ENCODE measurements at regions not wholly inside any gene's neighbourhood (a gene's known extent, or its start where the extent isn't known, plus 50 kb on each side); places are given as distances from the start of the nearest gene placed in this dataset.

DNA sequence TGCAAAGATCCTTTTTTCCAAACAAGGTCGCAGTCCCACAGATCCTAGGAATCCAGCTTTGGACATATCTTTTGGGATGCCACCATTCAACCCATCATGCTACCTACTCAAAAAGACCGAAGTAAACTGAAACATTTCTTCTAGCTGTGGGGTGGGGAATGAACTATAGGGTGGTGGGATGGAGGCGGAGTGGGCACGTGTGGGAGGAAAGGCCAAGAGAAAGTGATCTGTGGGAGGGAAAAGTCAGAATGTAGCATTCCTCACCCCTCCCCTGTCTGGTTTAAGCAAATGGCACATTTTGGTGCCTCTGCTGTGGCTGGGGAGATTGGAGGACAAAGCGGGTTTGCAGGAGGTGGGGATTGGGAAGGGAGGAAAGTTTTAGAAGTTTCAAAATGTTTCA lies 59.2 kb upstream of the IL17B start:
- Mint-ChIP-seq H3K27ac (no peak overlapping the region), H3K27me3 (ENCODE audit: low read depth in 3 of 3) (peaks cover 0 to 13% (median 0%) of the 10 kb centered on the region in 3 donors), H3K4me1 (peaks cover 9% of the 10 kb centered on the region), H3K4me3 (no peak overlapping the region), H3K36me3 (peaks cover 0 to 8% of the 10 kb centered on the region in 2 donors), H3K9me3 (peaks cover 8 to 13% (median 11%) of the 10 kb centered on the region in 7 donors)
- Histone ChIP-seq H3K27me3 (ENCODE audit: control insufficient read depth in 2 of 2, insufficient read depth in 2 of 2, low read length in 2 of 2) (no peaks in the 10 kb centered on the region), H3K36me3 (replicated peaks in 1 of 2; ENCODE audit: control insufficient read depth in 1 of 2, insufficient read depth in 2 of 2, low read length in 2 of 2) (no peaks in the 10 kb centered on the region), H4K20me1 (ENCODE audit: insufficient read depth, low read length) (no peaks in the 10 kb centered on the region), H3K4me2 (replicated peaks; ENCODE audit: extremely low read depth, low read length, poor library complexity, severe bottlenecking) (no peak overlapping the region), H3K4me1 (ENCODE audit: control insufficient read depth in 1 of 2, insufficient read depth in 2 of 2, low read length in 2 of 2) (no peaks in the 10 kb centered on the region), H3K79me2 (ENCODE audit: insufficient read depth, low read length) (no peaks in the 10 kb centered on the region), H3K27ac (ENCODE audit: low read depth in 1 of 2, low read length in 2 of 2) (no peak overlapping the region), H2AFZ (ENCODE audit: insufficient read depth, low read depth, low read length, poor library complexity, severe bottlenecking) (no peak overlapping the region), H3K9ac (ENCODE audit: insufficient read depth, low read length, poor library complexity, severe bottlenecking) (no peak overlapping the region), H3K4me3 (replicated peaks in 1 of 3; ENCODE audit: low read depth in 2 of 3, low read length in 3 of 3) (no peak overlapping the region), H3K9me3 (replicated peaks in 1 of 2; ENCODE audit: control insufficient read depth in 1 of 2, insufficient read depth in 1 of 2, low read length in 2 of 2) (peaks cover 9 to 12% of the 10 kb centered on the region in 2 donors)
- TF ChIP-seq, protein P1, sequence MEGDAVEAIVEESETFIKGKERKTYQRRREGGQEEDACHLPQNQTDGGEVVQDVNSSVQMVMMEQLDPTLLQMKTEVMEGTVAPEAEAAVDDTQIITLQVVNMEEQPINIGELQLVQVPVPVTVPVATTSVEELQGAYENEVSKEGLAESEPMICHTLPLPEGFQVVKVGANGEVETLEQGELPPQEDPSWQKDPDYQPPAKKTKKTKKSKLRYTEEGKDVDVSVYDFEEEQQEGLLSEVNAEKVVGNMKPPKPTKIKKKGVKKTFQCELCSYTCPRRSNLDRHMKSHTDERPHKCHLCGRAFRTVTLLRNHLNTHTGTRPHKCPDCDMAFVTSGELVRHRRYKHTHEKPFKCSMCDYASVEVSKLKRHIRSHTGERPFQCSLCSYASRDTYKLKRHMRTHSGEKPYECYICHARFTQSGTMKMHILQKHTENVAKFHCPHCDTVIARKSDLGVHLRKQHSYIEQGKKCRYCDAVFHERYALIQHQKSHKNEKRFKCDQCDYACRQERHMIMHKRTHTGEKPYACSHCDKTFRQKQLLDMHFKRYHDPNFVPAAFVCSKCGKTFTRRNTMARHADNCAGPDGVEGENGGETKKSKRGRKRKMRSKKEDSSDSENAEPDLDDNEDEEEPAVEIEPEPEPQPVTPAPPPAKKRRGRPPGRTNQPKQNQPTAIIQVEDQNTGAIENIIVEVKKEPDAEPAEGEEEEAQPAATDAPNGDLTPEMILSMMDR (IDR thresholded peaks at IDR 0.05), result no peak
- no CpG with 5 or more reads among the region's 5 CpGs for WGBS (ENCODE audit: insufficient coverage)
- intact Hi-C loops (cut with micrococcal nuclease), result no loop called here
- DNase-seq, result no peak

DNA sequence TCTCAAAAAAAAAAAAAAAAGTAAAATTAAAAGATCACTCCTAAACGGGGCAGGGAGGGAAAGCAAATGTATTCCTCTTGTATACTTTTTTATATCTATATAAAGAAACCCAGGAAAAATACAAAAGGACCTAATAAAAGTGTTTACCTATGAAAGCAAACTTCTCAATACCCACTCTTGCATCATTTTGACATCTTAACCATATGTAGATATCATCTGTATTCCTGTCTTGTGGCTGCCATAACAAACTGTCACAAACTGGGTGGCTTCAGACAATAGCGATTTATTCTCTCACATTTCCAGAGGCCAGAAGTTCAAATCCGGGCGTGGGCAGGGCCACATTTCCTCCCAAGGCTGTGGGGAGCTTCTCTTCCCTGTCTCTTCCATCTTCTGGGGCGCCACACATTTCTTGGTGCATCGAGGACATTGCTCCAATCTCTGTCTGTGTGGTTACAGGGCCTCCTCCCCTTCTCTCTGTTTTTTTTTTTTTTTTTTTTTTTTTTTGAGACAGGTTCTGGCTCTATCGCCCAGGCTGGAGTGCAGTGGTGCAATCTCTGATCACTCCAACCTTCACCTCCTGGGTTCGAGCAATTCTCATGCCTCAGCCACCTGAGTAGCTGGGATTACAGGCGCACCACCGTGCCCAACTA lies 58.4 kb upstream of the IL17B start:
- peaks cover 11 to 21% (median 16%) of the 10 kb centered on the region in 7 donors for H3K9me3 Mint-ChIP-seq
- Histone ChIP-seq H3K36me3 (replicated peaks in 1 of 2; ENCODE audit: control insufficient read depth in 1 of 2, insufficient read depth in 2 of 2, low read length in 2 of 2) (no peaks in the 10 kb centered on the region), H3K79me2 (ENCODE audit: insufficient read depth, low read length) (no peaks in the 10 kb centered on the region), H3K4me1 (ENCODE audit: control insufficient read depth in 1 of 2, insufficient read depth in 2 of 2, low read length in 2 of 2) (no peaks in the 10 kb centered on the region), H3K27ac (ENCODE audit: low read depth in 1 of 2, low read length in 2 of 2) (no peak overlapping the region), H2AFZ (ENCODE audit: insufficient read depth, low read depth, low read length, poor library complexity, severe bottlenecking) (no peak overlapping the region), H3K4me2 (replicated peaks; ENCODE audit: extremely low read depth, low read length, poor library complexity, severe bottlenecking) (no peak overlapping the region), H3K4me3 (replicated peaks in 1 of 3; ENCODE audit: low read depth in 2 of 3, low read length in 3 of 3) (no peak overlapping the region), H3K9me3 (replicated peaks in 1 of 2; ENCODE audit: control insufficient read depth in 1 of 2, insufficient read depth in 1 of 2, low read length in 2 of 2) (peaks cover 13 to 18% of the 10 kb centered on the region in 2 donors), H4K20me1 (ENCODE audit: insufficient read depth, low read length) (no peaks in the 10 kb centered on the region), H3K27me3 (ENCODE audit: control insufficient read depth in 2 of 2, insufficient read depth in 2 of 2, low read length in 2 of 2) (no peaks in the 10 kb centered on the region), H3K9ac (ENCODE audit: insufficient read depth, low read length, poor library complexity, severe bottlenecking) (no peak overlapping the region)
- intact Hi-C loops (cut with micrococcal nuclease), result no loop called here
- H3K27ac Mint-ChIP-seq, result no peak overlapping the region
- H3K4me1 Mint-ChIP-seq, result peaks cover 9% of the 10 kb centered on the region
- TF ChIP-seq, protein P1 (IDR thresholded peaks at IDR 0.05), result no peak
- H3K4me3 Mint-ChIP-seq, result no peak overlapping the region
- WGBS (ENCODE audit: insufficient coverage), result 68% methylated on average over 4 of the region's 10 CpGs
- no peak for DNase-seq
- peaks cover 0 to 11% of the 10 kb centered on the region in 2 donors for H3K36me3 Mint-ChIP-seq
- peaks cover 0 to 13% (median 0%) of the 10 kb centered on the region in 3 donors for H3K27me3 Mint-ChIP-seq (ENCODE audit: low read depth in 3 of 3)
